GM19035 (cell line): ENCODE measurements at regions not wholly inside any gene's neighbourhood (a gene's known extent, or its start where the extent isn't known, plus 50 kb on each side); places are given as distances from the start of the nearest gene placed in this dataset.
A peak's percentile ranks its signal among the peaks of the same experiment; 100 is the strongest.
"Not testable (repeated sequence)": the region's sequence is repeated elsewhere in the genome, so short reads cannot be mapped to it uniquely, and the experiment has no call there.

Source experiments
- ATAC-seq: cut with Tn5 transposase; IDR thresholded peaks from one replicate; pipeline ENCODE4 v1.9.1; 2021; ENCODE audit not compliant: unreplicated experiment

DNA sequence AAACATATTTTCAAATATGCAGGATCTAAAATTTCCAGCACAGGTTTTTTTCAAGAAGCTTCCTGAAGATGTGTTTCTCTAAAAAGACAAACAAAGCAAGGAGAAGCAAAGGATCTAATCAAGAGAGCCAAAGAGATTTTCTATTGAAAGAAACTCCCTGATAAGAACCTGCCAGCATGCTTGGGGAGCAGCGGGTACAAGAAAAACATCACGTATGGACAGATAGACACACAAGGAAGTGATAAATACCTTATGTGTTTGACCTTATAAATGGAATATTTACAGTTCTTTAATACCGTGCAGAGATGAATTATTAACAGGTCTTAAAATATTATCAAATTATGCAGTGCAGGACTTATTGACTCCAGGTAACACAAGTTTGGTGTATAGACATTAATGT lies 562.1 kb downstream of the DACH1 start:
- ATAC-seq, result no peak

DNA sequence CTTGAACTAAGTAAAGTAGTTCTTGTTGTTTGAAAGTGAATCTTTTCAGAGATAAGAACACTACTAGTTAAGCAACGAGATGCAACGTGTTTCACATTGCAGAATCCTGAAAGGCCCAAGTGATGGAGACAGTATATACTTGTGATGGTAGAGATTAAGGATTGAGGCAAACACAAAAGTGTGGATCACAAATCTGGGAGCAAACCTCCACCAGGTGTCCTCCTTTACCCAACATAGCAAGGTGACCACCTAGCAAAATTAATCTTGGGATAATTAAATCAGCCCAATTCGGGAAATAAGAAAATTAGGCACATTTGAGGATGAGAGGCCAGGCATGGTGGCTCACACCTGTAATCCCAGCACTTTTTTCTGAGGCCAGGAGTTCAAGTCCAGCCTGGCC lies 563.9 kb downstream of the DACH1 start:
- ATAC-seq, result no peak

DNA sequence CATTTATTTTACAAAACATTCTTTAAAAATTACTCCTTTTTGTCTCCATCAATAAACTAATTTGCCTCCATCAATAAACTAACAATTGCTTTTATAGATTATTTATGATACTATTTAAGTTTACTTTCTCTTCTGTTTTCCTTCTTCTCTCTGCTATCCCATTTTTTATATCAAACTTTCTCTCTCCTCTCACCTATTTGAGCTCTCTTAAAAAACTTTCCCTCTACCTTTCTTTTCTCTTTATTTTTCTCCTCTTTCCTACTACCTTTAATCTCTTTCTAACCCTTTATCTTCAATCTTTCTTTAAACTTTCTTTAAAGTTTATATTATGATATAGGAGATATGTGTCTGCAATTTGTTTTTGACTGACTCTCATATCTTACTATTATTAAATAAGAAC lies 566.4 kb downstream of the DACH1 start:
- no peak for ATAC-seq

DNA sequence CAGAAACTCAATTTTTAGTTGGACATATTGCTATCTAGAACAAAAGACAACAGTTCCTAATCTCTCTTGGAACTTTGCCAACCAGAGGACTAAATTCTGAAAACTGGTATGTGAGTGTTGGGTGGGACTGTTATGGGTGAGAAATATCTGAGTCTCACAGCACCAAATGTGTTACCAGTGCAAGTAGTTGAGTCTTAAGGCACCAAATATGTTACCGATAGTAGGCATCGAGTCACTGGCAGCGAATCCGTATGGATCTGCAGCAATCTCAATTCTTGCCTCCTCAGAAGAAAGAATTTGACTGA lies 575.2 kb downstream of the DACH1 start:
- ATAC-seq, result peak; percentile 3

DNA sequence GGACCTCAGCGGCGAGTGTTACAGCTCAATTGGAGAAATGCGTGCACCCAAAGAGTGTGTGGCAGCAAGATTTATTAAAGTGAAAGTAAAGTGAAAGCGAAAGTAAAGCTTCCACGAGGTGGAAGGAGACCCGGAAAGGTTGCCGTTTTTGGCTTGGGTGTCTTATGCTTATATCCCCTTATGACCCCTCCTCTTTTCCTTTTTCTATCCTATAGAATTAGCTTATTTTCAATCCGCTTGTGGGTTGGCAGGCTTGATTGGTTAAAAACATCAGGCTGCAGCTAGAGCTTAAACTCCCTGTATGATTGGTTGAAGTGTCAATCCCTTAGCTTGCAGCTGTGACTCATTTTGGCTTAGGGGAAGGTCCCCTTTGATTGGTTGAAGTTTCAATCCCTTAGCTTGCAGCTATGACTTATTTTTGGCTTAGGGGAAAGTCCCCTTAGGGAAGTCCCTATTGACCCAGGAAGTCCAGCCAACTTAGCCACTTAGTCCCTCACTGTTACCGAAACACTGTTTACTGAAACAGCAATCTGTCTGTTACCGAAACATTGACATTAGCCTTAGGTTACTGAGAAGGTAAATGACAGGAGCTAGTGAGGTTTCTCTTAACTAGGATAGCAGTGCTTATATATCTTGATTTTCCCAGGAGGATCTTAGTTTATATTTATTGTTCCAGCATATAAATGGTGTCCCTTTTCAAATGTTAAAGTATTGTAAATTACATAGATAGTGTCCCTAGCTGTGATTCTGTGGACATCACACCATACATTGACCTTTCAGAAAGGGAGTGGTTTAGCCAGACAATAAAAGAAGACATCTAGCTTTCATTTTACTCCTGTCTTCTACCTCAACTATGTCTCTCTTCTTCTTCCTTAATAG lies 575.8 kb downstream of the DACH1 start:
- ATAC-seq, result peak; percentile 92

DNA sequence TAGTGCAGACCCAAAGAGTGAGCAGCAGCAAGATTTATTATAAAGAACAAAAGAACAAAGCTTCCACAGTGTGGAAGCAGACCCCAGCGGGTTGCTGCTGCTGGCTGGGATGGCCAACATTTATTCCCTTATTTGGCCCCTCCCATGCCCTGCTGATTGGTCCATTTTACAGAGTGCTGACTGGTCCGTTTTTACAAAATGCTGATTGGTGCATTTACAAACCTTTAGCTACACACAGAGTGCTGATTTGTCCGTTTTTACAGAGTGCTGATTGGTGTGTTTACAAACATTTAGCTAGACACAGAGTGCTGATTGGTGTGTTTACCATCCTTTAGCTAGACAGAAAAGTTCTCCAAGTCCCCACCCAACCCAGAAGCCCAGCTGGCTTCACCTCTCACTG lies 577.0 kb downstream of the DACH1 start:
- not testable (repeated sequence) for ATAC-seq

DNA sequence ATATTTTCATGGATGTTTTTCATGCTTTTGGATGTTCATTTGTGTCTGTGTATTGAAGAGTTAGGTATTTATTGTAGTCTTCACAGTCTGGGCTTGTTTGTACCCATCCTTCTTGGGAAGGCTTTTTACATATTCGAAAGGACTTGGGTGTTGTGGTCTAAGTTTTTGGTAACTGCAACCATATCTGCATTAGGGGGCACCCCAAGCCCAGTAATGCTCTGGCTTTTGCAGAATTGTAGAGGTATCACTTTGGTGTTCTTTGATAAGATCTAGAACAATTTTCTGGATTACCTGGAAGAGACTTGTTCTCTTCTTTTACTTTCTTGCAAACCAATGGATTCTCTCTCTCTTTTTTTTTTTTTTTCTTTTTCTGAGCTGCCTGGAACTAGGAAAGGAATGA lies 581.3 kb downstream of the DACH1 start:
- ATAC-seq, result peak; percentile 69

DNA sequence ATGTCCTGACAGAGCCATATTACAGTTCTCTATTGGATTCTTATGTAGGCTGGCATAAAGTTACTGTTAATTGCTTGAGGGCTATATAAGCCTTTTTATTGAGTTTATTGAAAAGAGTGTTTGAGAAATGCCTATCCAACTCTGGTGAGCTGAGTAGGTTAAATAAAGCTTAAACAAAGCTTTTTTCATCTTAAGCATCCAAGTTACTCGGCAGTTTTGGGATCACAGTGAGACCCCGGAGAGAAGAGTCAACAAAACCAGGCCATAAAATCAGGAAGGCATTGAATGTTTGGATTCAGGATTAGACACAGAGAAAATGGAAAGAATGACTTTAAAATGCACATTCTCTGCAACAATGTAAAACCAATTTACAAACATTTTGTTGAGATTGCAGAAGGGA lies 588.5 kb downstream of the DACH1 start:
- no peak for ATAC-seq

DNA sequence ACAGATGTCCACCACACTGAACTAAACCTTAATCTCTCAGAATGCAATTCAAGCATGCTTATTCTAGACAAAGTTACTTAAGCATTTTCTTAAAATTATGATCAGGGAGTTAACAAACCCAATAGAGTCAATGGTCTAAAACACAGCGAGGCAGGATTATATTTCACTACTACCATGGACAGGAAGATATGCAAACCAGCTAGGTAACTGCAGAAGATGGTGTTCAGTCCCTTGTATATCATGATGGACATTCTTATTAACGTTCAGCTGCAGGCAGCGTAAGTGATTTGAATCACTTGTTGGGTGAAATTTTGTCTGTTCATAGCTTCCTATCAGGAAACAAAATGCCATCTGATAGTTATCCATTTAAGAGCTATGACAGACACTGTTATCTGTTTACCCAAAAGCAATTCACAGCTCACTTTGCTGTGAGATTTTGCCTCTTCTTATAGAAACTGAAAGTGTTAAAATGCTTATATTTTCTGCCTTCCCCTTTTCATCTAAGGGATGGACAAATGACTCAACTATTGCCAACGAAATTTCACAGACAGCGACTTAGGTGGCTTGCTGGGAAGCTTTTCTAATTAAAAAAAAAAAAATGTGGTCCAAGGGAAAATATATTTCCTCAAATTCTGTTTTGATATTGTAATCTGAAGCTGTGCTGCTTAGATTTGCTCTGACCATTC lies 591.9 kb downstream of the DACH1 start:
- ATAC-seq, result peak; percentile 87

DNA sequence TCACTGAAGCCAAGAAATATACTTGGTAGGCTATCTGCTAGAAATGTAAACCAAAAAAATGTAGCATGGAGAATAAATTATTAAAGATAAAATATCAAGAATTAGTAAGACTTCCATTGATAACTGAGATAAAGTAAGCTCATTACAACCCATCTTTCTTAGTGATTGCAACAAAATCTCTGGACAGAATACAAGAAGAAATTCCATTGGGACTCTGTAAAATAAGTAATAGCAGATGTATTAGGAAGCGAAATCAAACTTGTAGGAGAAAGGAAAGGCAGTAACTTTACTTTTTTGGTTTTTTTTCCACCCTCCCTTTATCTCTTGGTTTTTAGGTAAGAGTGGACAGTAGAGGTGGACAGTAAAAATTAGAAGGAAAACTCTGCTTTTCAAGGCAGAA lies 605.7 kb downstream of the DACH1 start:
- no peak for ATAC-seq

DNA sequence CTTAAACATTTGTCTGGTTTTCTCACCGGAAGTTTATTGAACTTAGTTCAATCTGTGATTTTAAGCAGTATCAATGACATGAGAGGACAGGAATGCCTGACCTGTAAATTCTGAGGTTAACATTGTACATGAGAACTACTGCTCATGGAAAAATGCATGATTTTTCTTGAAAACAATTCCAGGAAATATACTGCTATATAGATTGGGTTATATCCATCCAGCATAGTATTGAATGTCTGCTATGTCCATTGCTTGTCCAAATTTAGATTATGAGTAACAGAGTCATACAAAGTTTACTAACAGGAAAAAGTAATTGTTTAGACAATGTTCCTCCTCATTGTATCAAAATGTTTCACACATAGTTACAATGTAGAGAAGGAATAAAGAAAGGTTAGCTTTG lies 606.8 kb downstream of the DACH1 start:
- ATAC-seq, result no peak

DNA sequence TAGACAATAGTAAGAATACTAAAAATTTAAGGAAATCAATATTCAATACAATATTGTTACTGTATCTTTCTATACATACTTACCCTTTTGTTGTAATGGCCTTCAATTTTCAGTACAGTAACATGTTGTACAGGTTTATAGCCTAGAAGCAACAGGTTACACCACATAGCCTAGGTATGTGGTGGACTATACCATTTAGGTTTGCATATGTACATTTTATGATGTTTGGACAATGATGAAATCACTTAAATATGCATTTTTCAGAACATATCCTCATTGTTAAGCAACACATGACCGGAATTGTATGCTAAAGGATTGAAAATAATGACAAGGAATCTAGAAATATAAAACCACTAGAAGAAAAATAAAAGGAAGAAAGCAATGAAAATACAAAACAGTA lies 611.4 kb downstream of the DACH1 start:
- no peak for ATAC-seq

DNA sequence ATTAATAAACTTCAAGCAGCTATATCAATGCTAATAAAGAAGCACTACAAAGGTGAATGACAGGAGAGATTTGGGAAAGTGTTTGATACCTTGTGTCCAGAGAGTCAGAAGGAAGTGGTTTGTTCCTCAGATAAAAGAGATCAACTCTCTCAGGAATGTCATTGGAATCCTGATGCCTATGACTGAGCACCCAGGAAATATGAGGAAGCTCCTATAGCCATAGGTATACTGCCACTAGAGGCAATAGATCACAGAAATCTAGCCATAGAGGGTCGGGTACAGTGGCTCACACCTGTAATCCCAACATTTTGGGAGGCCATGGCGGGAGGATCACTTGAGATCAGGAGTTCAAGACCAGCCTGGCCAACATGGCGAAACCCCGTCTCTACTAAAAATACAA lies 612.6 kb downstream of the DACH1 start:
- ATAC-seq, result no peak

DNA sequence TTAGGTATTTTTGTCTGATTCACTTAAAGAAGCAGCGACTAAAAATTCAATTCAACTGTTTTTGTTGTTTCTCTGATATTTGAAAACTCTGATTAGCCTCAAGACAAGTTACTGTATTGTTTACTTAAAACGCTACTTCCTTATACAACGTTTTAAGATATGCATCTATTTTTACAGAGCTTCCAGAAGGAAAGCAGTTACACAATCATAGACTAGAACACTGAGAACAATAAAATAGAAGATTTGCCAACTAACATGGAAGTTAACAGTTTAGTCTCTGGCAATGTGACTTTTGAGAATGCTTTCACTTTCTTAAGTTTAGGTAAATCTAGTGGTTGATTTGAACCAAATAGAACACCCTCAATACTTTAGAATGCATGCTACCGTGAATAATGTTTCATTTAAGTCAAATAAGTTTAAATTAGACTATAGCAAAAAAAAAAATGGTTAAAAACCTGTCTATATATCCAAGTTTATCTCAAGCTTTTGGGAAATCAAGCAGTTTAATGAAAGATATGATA lies 614.8 kb downstream of the DACH1 start:
- ATAC-seq, result no peak

DNA sequence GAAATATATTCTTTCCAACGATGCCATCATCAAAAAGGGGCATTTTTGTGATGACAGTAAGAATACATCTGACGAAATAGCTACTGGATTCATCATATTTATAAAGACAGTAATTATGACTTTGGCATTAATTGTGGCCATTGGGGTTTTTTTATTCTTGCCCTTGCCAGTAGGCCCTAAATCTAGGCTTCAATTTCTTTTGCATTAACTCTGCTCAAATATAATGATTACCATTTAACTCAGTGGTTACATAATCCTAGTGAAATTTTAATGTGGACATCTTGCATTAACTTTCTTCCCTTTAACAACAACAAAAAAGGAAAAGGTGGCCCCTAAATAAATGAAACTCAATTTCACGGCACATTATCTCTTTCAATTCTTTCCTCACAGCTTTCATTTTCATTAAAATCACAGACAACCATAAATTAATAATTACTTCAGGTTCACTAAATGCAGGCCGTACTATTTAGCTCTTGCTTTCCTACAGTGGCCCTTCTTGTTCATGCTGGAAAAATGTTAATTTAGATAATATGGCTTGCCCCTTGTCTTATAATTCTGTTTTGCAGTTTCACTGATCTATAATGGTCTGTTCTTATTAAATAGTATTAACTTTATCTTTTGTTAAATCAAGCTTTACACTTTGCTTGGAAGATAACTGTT lies 615.6 kb downstream of the DACH1 start:
- ATAC-seq, result no peak

DNA sequence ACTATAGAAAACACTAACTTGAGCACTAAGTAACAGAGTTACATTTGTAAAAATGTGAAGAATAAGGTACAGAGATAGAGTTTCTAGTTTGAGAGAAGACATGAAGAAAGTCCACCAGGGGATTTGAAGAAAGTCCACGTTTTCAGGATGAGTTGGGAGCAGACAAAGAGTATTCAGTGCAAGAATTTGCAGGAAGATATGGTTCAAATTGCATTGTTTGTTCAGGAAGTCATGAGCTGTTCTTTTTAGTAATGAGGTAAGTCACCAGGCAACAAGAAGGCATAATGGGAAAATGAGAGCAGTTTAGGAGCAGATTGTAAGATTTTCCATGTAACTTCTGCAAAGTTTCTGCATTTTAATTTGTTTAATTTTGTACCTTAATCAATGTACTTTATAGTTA lies 618.0 kb downstream of the DACH1 start:
- no peak for ATAC-seq

DNA sequence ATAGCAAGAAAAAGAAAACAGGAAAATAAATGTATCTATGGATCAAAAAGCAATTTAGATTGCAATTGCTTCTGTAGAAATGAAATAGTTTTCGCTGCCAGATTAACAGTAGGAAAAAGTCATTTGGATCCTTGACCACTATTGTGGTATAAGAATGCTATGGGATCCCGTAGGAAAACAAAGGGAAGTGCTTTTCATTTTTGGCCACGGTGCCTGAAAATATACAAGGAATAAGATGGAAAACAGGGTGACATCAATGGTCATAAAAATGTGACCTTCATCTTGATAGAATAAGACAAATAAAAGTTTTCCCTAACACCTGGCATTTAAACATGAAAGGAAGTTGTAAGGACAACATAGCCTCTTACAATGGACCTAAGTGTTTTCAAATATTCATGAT lies 622.8 kb downstream of the DACH1 start:
- no peak for ATAC-seq

DNA sequence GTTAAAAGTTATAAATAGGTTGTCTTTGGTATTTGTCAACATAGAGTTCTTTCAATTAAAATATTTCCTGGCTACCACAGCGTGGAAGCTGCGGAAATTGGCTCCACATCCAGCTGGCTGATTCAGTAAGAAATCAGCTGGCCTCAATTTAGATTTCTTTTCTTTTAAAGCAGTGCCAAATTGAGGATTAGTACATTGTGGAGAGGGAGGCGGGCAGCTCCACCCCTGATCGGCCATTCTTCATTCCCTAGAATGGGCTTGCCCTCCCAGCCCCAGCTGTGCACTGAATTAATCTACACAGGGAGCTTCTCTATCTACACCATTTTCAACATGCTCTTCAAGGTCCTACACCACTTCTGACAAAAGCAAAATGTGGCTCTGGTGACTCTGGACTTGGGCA lies 624.8 kb downstream of the DACH1 start:
- ATAC-seq, result no peak

DNA sequence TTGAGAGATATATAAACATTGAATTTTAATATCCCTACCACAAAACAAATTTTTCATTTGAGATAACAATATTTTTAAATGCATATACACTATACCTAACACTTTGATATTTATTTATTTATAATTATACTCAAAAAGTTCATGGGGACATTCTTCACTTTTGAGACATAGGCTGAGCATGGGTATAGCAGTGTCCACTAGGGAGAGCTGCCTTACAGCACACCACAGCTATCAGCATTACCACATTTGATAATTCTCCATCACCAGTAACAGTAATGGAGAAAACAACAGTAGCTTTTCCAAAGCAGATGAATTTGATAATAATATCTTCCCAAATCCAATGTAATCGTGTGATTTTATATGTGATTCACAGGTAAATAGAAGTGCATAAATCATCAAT lies 626.1 kb downstream of the DACH1 start:
- peak; percentile 62 for ATAC-seq

DNA sequence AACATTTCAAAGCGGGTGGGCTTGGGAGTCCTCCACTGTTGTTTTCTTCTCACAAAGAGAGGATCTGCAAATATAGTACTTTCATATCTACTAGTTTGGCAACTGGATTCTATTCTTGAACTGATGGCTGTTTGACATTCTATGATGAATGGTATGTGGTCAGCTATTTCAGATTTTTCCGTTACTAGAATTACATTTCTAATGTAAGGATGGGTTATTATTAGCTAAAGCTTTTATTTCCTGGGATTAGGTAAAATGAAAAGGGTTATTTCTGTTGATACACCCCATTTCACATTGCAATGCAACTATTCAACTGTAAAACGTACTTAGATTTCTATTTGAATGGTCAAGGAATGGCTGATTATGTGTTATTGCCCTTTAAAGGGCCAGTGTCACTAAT lies 629.7 kb downstream of the DACH1 start:
- no peak for ATAC-seq

DNA sequence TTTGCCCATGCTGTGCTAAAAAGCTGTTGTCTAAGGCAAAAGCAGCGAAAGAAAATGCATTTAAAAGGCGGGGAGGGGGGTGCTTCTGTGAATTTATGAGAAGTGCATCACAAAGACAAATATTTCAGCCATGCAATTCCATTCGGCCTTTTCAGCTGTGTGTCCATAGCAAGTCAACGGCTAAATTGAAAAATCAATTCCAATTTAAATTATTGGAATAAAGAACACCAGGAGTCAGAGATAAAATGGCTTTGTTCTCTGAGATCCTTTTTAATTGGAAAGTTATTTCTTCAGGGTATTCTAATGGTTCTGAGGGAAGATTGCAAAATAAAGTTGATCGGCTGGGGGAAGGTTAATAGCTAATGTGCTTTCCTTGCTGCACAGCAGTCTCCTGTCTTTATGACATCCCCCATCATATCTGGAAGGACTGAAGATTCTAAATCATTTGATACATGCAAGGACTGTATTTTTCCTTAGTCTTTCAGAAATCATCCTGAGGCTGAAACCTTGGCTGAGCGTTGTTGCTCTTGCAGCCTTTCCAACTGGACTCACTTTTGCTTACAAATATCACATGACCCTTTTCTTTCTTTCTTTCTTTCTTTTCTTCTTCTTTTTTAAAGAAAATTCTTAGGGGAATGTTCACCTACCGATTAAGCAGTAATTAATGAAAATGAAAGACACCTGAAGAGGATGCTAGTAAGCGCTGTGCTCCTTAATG lies 647.1 kb downstream of the DACH1 start:
- ATAC-seq, result no peak
